Osteocyte (in vitro differentiated cells): ENCODE measurements at regions not wholly inside any gene's neighbourhood (a gene's known extent, or its start where the extent isn't known, plus 50 kb on each side); places are given as distances from the start of the nearest gene placed in this dataset.

Source experiments
- DNase-seq: peaks from one replicate; pipeline ENCODE4 v3.0.0; 2021; ENCODE audit warnings: mixed read lengths; ENCODE audit not compliant: unreplicated experiment; ENCODE audit errors: extremely low spot score
- H3K27ac Mint-ChIP-seq: one replicate; pipeline ENCODE4 v1.8.0; 2021; ENCODE audit warnings: mild to moderate bottlenecking, mixed read lengths; ENCODE audit not compliant: unreplicated experiment
- H3K27me3 Mint-ChIP-seq: one replicate; pipeline ENCODE4 v1.8.0; 2021; ENCODE audit warnings: mixed read lengths; ENCODE audit not compliant: unreplicated experiment
- H3K36me3 Mint-ChIP-seq: one replicate; pipeline ENCODE4 v1.8.0; 2021; ENCODE audit warnings: mixed read lengths; ENCODE audit not compliant: unreplicated experiment
- H3K4me1 Mint-ChIP-seq: one replicate; pipeline ENCODE4 v1.8.0; 2021; ENCODE audit warnings: mixed read lengths; ENCODE audit not compliant: unreplicated experiment
- H3K4me3 Mint-ChIP-seq: one replicate; pipeline ENCODE4 v1.8.0; 2021; ENCODE audit warnings: mild to moderate bottlenecking, moderate library complexity, mixed read lengths; ENCODE audit not compliant: unreplicated experiment
- H3K9me3 Mint-ChIP-seq: one replicate; pipeline ENCODE4 v1.8.0; 2021; ENCODE audit warnings: mixed read lengths; ENCODE audit not compliant: unreplicated experiment
- CTCF ChIP-seq: fragments of 200-600 bp; sonication (generic); IDR thresholded peaks from 2 replicates; pipeline ENCODE4 v1.5.0; 2021; ENCODE audit warnings: antibody characterized with exemption, mild to moderate bottlenecking, moderate library complexity

- peaks cover 8% of the 10 kb centered on the region for H3K9me3 Mint-ChIP-seq
- peaks cover 3% of the 10 kb centered on the region for H3K36me3 Mint-ChIP-seq
- H3K4me1 Mint-ChIP-seq, result peaks cover 6% of the 10 kb centered on the region
- DNase-seq, result no peak
- TF ChIP-seq CTCF, result no peak
- H3K27me3 Mint-ChIP-seq, result peaks cover 21% of the 10 kb centered on the region
- H3K27ac Mint-ChIP-seq, result no peak overlapping the region
- no peak overlapping the region for H3K4me3 Mint-ChIP-seq
Observed at GRCh38 chr3:194906970-194907629, 221.4 kb downstream of the FAM43A start.

DNA sequence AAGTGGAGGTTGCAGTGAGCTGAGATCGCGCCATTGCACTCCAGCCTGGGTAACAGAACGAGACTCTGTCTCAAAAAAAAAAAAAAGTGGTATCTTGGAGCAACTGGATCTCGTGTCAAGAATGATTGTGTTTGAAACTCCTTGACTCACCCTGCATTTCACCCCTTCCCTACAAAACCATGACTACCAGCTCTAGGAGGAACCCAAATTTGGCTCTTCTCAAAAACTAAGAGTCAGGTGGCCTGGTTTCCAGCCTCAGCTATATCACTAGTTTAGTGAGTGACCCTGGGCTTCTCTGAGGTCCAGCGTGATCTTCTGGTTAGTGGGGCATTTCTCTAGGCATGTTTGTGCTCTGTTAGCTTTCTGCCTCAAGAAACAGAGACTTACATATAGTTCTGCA is 222.1 kb downstream of the FAM43A start:
- no peak overlapping the region for H3K4me3 Mint-ChIP-seq
- peaks cover 16% of the 10 kb centered on the region for H3K27me3 Mint-ChIP-seq

DNA sequence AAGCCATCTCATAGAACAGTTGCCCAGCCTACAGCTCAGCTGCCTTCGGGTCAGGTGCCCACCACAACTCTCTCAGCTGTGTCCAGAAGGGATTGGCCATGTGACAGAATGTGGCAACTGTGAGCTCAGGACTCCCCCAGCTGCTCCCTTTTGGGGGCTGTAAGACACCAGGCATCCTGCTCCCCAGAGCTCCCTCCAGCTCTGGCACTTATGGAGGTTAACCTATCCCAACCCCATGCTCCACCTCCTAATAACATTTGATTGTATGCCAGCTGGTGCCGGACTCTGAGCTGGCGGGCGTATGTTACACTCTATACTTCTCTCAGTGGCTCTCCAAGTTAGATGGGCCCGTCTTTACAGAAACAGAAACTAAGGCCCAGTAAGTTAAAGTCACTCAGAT is 222.8 kb downstream of the FAM43A start:
- no peak for DNase-seq
- TF ChIP-seq CTCF, result no peak
- H3K9me3 Mint-ChIP-seq, result peaks cover 7% of the 10 kb centered on the region
- peaks cover 15% of the 10 kb centered on the region for H3K27me3 Mint-ChIP-seq
- no peak overlapping the region for H3K27ac Mint-ChIP-seq
- H3K4me3 Mint-ChIP-seq, result no peak overlapping the region
- peaks cover 6% of the 10 kb centered on the region for H3K4me1 Mint-ChIP-seq
- H3K36me3 Mint-ChIP-seq, result peaks cover 3% of the 10 kb centered on the region

More for the DNA sequence above, 222.1 kb downstream of the FAM43A start:
- no peak for TF ChIP-seq CTCF
- Mint-ChIP-seq H3K36me3 (peaks cover 3% of the 10 kb centered on the region), H3K4me1 (peaks cover 6% of the 10 kb centered on the region), H3K9me3 (peaks cover 8% of the 10 kb centered on the region), H3K27ac (no peak overlapping the region)
- DNase-seq, result no peak

- peaks cover 15% of the 10 kb centered on the region for H3K27me3 Mint-ChIP-seq
- no peak for TF ChIP-seq CTCF
- DNase-seq, result no peak
Observed at GRCh38 chr3:194908972-194909371, 223.3 kb downstream of the FAM43A start.

DNA sequence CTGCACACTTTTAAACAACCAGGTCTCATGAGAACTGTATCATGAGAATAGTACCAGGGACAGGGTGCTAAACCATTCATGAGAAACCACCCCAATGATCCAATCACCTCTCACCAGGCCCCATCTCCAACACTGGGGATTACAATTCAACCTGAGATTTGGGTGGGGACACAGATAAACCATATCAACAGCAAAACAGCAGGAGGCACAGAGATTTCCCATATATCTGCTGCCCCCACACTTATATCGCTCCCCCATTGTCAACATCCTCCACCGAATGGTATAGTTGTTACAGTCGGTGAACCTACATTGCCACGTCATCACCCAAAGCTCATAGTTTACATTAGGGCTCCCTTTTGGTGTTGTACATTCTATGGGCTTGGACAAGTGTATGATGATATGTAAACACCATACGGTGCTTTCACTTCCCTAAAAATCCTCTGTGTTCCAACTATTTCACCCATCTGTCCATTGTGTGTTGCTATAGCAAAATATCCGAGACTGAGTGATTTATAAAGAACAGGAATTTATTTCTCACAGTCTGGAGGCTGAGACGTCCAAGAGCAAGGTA is 224.8 kb downstream of the FAM43A start:
- Mint-ChIP-seq H3K9me3 (no peaks in the 10 kb centered on the region), H3K4me3 (no peak overlapping the region), H3K27me3 (peaks cover 22% of the 10 kb centered on the region), H3K4me1 (peaks cover 6% of the 10 kb centered on the region), H3K36me3 (no peaks in the 10 kb centered on the region), H3K27ac (no peak overlapping the region)
- no peak for TF ChIP-seq CTCF
- no peak for DNase-seq

More at GRCh38 chr3:194908972-194909371, 223.3 kb downstream of the FAM43A start:
- Mint-ChIP-seq H3K27ac (no peak overlapping the region), H3K4me1 (peaks cover 6% of the 10 kb centered on the region), H3K36me3 (peaks cover under 1% of the 10 kb centered on the region), H3K9me3 (peaks cover 2% of the 10 kb centered on the region), H3K4me3 (no peak overlapping the region)
